Kidney tubule cell (primary cell): ENCODE measurements at regions not wholly inside any gene's neighbourhood (a gene's known extent, or its start where the extent isn't known, plus 50 kb on each side); places are given as distances from the start of the nearest gene placed in this dataset.

Experiments
- DNase-seq: peaks from one replicate; pipeline ENCODE4 v3.0.0-alpha.2; 2018; ENCODE audit warnings: low spot score

- DNase-seq, result peak; percentile 78
Measured at GRCh38 chr3:70120357-70120966, 120.9 kb downstream of the SAMMSON start.

- DNase-seq, result no peak
Measured at GRCh38 chr3:70127192-70127591, 127.7 kb downstream of the SAMMSON start.

GRCh38 chr3:70137366-70137765, 137.8 kb downstream of the SAMMSON start:
- no peak for DNase-seq

GRCh38 chr3:70138606-70139005, 139.1 kb downstream of the SAMMSON start:
- peak; percentile 35 for DNase-seq
